T-helper 2 cell treated with Interferon-gamma antibody and Interleukin-4, amounts not matched to agents 5 μg/mL and 100 μg/mL, for 36 hours (primary cell): ENCODE measurements at regions not wholly inside any gene's neighbourhood (a gene's known extent, or its start where the extent isn't known, plus 50 kb on each side); places are given as distances from the start of the nearest gene placed in this dataset.

Source experiments
- DNase-seq: peaks from one replicate; pipeline ENCODE4 v3.0.0; 2021; ENCODE audit warnings: low spot score
- H3K27ac Mint-ChIP-seq: one replicate; pipeline ENCODE4 v1.8.0; 2021; ENCODE audit warnings: mild to moderate bottlenecking, mixed read lengths
- H3K27me3 Mint-ChIP-seq: one replicate; pipeline ENCODE4 v1.8.0; 2021; ENCODE audit warnings: low read depth, mixed read lengths
- H3K36me3 Mint-ChIP-seq: one replicate; pipeline ENCODE4 v1.8.0; 2021; ENCODE audit warnings: low read depth, mixed read lengths
- H3K4me1 Mint-ChIP-seq: one replicate; pipeline ENCODE4 v1.8.0; 2021; ENCODE audit warnings: low read depth, mixed read lengths
- H3K4me3 Mint-ChIP-seq: one replicate; pipeline ENCODE4 v1.8.0; 2022; ENCODE audit warnings: mild to moderate bottlenecking, moderate library complexity, mixed read lengths
- H3K9me3 Mint-ChIP-seq: one replicate; pipeline ENCODE4 v1.8.0; 2021; ENCODE audit warnings: mixed read lengths

DNA sequence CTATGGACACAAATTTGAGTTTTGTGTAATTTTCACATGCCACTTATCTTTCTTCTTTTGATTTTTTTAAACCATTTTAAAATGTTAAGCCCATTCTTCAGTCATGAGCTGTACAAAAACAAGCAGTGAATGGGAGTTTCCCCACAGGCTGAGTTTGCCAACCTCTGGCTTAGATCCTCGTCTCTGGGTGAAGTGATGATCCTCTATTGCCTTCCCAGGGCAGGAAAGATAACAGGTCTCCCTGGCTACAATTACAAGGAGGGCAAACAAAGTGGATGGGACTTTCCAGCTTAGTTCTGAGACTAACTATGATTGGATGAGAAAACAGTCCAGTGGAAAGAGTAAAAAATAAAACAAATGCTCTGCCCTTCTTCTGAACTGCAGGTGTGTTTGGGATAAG lies 203.7 kb downstream of the SPTSSA start:
- no peaks in the 10 kb centered on the region for H3K4me1 Mint-ChIP-seq
- no peak overlapping the region for H3K4me3 Mint-ChIP-seq
- no peak overlapping the region for H3K27ac Mint-ChIP-seq
- no peaks in the 10 kb centered on the region for H3K9me3 Mint-ChIP-seq
- H3K36me3 Mint-ChIP-seq: no peaks in the 10 kb centered on the region
- H3K27me3 Mint-ChIP-seq: peaks cover 10% of the 10 kb centered on the region
- DNase-seq: no peak

DNA sequence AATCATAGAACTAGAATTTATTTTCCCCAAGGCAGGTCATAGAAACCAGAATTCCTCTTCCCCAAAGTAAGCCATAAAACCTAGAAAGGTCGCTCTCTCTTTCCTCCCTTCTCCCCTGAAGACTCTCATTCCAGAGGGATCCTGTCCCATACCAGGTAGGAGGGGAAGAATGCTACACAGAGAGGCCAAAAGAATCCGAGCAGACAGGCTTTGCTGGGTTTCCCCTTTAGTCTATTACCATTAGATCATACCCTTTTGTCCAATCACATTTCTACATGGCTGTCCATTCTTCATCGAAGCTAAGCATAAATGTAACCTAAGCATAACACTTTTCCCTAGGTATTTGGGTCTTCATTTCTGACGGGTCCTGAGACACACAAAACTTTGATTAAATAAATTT lies 204.5 kb downstream of the SPTSSA start:
- H3K4me3 Mint-ChIP-seq: no peak overlapping the region
- no peaks in the 10 kb centered on the region for H3K9me3 Mint-ChIP-seq
- H3K27me3 Mint-ChIP-seq: peaks cover 10% of the 10 kb centered on the region
- no peak for DNase-seq
- no peaks in the 10 kb centered on the region for H3K4me1 Mint-ChIP-seq
- H3K36me3 Mint-ChIP-seq: no peaks in the 10 kb centered on the region
- H3K27ac Mint-ChIP-seq: no peak overlapping the region

DNA sequence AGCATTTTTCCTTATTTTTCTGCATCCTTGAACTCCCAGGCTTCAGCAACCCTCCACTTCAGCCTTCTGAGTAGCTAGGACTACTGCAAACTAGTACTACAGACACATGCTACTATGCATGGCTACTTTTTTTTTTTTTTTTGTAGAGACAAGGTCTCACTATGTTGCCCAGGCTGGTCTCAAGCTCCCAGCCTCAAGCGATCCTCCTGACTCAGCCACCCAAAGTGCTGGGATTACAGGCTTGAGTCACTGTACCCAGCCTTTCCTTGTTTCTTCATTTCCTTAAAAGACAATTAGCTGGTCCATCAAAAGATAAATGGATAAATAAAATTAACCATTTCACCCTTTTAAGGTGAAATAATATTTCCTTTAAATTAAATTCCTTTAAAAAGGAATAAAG lies 205.8 kb downstream of the SPTSSA start:
- DNase-seq: no peak
- Mint-ChIP-seq H3K9me3 (no peaks in the 10 kb centered on the region), H3K27me3 (peaks cover 6% of the 10 kb centered on the region), H3K4me1 (no peaks in the 10 kb centered on the region), H3K4me3 (no peak overlapping the region), H3K27ac (no peak overlapping the region), H3K36me3 (no peaks in the 10 kb centered on the region)

DNA sequence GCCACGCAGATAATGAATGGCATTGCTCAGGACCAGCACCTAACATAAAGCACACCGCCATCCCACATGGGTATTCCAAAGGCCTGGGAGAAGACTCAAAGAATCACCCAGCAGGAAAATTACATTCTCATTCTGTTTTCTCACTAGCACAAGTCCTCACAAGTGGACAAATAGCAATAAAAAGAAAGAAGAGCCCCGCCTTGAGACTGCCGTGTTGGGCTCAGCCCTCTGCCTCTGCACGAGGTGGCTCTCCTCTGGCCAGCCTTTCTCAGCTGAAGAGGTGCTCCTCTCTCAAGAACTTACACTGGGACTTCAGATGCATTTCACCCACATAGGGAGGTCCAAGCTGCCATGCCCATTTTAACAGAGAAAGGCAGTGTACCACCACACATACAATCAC lies 207.5 kb downstream of the SPTSSA start:
- Mint-ChIP-seq H3K27me3 (peaks cover 2% of the 10 kb centered on the region), H3K36me3 (no peaks in the 10 kb centered on the region), H3K4me3 (no peak overlapping the region), H3K4me1 (no peaks in the 10 kb centered on the region), H3K27ac (no peak overlapping the region), H3K9me3 (no peaks in the 10 kb centered on the region)
- no peak for DNase-seq

DNA sequence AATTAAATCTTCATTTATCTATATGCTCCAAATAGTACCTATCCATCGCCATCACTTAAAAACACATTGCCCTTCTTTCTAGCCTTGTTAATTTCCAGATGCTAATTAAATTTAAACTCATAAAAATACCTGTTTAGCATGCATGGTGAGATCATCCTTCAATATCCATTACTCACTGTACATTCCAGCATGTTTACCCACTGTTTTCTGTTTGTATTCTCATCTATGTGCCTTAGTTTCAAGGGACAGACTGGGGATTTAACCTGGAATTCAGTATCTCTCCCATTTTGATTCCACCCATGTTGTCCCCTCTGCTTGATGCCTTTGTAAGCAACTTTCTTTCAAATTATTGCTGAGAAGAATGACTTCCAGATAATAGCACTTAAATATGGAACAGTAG lies 208.0 kb downstream of the SPTSSA start:
- H3K27ac Mint-ChIP-seq: no peak overlapping the region
- peaks cover 2% of the 10 kb centered on the region for H3K27me3 Mint-ChIP-seq
- H3K4me3 Mint-ChIP-seq: no peak overlapping the region
- no peaks in the 10 kb centered on the region for H3K4me1 Mint-ChIP-seq
- H3K36me3 Mint-ChIP-seq: no peaks in the 10 kb centered on the region
- H3K9me3 Mint-ChIP-seq: no peaks in the 10 kb centered on the region
- no peak for DNase-seq

DNA sequence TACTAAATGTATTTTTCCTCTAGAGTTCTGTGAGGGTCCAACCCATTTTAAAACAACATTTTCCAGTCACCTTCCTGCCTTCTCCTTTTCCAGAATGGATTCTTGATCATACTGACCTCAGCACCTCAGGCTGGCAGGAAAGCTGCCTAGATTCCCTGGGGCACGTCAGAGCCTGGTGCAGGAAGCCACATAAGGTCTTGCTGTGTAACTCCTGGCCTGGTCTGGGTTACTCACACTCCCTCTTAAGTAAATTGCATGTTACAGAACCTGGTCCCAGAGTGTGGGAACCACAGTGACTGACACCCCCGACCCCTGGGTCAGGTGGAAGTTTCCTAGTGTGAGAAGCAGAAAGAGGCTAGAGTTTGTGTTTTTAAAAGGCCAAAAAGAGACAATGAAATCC lies 209.8 kb downstream of the SPTSSA start:
- Mint-ChIP-seq H3K9me3 (no peaks in the 10 kb centered on the region), H3K27me3 (peaks cover 4% of the 10 kb centered on the region), H3K4me3 (no peak overlapping the region), H3K36me3 (no peaks in the 10 kb centered on the region), H3K4me1 (no peaks in the 10 kb centered on the region), H3K27ac (no peak overlapping the region)
- DNase-seq: no peak

DNA sequence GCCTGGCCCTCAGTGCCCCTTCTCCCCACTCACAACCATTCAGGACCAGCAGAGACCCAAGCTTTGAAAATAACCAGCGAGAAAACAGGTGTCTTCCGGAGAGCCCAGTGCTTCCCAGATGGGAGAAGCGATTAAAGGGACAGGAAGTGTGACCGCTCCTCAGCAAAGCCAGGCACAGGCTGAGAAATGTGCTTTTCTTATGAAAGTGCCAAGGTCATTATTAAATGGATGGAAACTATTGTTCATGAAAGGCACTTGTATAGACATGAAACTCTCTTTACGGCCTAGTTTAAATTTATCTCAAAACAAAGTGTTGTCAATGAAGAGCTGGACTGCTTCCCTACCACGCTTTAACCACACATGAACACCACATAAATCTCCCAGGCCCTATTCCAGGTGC lies 210.4 kb downstream of the SPTSSA start:
- Mint-ChIP-seq H3K9me3 (no peaks in the 10 kb centered on the region), H3K27ac (no peak overlapping the region), H3K4me1 (no peaks in the 10 kb centered on the region), H3K36me3 (no peaks in the 10 kb centered on the region), H3K4me3 (no peak overlapping the region), H3K27me3 (peaks cover 4% of the 10 kb centered on the region)
- DNase-seq: no peak

DNA sequence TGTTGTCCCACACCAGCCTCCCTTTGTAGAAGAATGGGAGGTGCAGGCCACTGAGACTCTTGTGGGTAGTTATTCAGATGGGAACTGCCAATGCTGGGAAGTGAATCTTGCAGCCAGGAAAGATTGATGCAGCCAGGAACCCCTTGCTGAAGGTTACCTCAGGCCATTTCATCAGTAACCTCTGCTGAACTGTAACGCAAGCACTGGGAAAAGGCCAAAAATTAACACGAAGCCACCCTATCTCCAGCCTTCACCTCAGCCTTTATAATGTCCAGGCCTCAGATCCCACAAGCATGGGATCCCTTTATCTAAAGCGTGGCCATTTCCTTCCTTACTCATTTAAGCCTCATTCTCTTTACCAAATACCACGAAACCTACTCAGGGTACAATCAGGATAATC lies 211.1 kb downstream of the SPTSSA start:
- no peaks in the 10 kb centered on the region for H3K36me3 Mint-ChIP-seq
- H3K4me3 Mint-ChIP-seq: no peak overlapping the region
- H3K9me3 Mint-ChIP-seq: no peaks in the 10 kb centered on the region
- no peaks in the 10 kb centered on the region for H3K4me1 Mint-ChIP-seq
- H3K27me3 Mint-ChIP-seq: peaks cover 4% of the 10 kb centered on the region
- H3K27ac Mint-ChIP-seq: no peak overlapping the region
- no peak for DNase-seq

DNA sequence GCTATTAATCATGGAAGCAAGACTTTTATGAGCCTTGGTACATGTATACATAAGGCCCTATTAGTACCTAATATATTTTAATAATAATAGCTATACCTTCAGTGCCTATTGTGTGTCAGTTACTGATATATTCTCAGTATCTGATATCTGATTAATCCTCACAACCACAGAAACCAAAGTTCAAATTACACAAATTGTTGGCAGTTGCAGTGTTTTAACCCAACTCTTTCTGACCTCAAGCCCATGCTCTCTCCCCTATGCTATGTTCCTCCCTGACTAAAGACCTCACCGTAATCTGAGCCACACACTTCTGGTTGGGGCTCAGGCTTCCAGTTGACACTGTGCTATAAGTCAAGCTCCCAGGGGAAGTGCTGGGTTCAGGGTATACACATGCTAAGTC lies 214.4 kb downstream of the SPTSSA start:
- H3K9me3 Mint-ChIP-seq: no peaks in the 10 kb centered on the region
- no peaks in the 10 kb centered on the region for H3K4me1 Mint-ChIP-seq

DNA sequence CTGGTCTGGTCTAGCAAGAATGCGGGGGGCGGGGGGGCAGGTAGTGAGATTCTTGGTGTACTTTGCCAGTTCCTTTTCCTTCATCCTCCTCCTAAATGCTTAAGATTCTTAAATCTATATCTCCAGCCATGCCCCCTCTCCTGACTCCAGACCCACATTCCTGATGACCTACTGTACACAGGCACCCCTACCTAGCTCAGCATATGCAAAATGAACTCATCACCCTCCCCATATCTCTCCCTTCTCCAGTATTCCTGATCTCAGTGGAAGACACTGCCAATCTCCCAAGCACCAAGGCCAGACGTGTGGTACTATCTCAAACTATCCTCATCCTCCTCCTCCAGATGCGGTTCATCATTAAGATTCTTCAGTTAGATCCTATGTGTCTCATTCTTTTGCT lies 215.8 kb downstream of the SPTSSA start:
- Mint-ChIP-seq H3K4me3 (no peak overlapping the region), H3K27ac (no peak overlapping the region), H3K27me3 (peaks cover 10% of the 10 kb centered on the region), H3K36me3 (no peaks in the 10 kb centered on the region), H3K4me1 (no peaks in the 10 kb centered on the region), H3K9me3 (no peaks in the 10 kb centered on the region)
- no peak for DNase-seq

More for the DNA sequence above, 214.4 kb downstream of the SPTSSA start:
- no peaks in the 10 kb centered on the region for H3K36me3 Mint-ChIP-seq
- no peak overlapping the region for H3K4me3 Mint-ChIP-seq
- DNase-seq: no peak
- H3K27ac Mint-ChIP-seq: no peak overlapping the region
- peaks cover 4% of the 10 kb centered on the region for H3K27me3 Mint-ChIP-seq

DNA sequence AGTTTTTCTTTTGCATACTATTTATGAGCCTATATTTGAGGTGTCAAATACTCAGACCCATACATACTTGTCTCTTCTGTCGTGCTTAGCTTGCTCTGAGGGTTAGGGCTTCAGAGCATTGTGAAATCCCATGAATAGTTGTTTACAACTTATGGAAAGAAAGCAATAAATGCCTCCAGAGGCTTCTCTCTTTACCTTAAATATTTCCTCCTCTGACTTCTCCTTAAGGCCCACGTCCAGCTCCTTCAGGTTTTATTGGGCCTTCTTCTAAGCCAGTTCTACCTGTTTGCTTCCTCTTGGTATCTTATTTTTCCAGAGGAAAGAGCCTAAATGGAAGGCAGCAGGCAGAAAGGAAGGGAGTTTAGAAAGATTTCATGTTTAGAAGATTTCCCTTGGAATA lies 218.6 kb downstream of the SPTSSA start:
- Mint-ChIP-seq H3K9me3 (no peaks in the 10 kb centered on the region), H3K4me1 (no peaks in the 10 kb centered on the region), H3K36me3 (no peaks in the 10 kb centered on the region), H3K27ac (no peak overlapping the region), H3K27me3 (peaks cover 23% of the 10 kb centered on the region), H3K4me3 (no peak overlapping the region)
- no peak for DNase-seq

DNA sequence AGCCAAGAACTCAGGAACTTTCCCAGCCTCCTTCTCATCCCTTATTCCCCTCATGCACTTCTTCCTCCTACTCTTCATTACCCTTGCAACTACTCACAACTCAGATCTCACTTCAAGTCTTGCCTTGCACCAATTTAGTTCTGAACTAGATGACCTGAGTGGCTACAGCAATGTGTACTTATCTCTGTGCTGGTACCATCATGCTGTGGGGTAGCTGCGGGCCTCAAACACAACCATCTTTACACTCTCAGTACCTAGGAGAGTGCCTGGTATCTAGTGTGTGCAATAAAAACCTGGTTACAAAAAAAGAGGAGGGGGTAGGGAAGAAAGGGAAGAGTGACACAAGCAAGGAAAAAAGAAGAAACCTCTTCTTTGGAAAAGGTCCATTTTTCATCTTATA lies 219.0 kb downstream of the SPTSSA start:
- no peak for DNase-seq
- Mint-ChIP-seq H3K9me3 (no peaks in the 10 kb centered on the region), H3K27ac (no peak overlapping the region), H3K27me3 (peaks cover 20% of the 10 kb centered on the region), H3K4me1 (no peaks in the 10 kb centered on the region), H3K4me3 (no peak overlapping the region), H3K36me3 (no peaks in the 10 kb centered on the region)

DNA sequence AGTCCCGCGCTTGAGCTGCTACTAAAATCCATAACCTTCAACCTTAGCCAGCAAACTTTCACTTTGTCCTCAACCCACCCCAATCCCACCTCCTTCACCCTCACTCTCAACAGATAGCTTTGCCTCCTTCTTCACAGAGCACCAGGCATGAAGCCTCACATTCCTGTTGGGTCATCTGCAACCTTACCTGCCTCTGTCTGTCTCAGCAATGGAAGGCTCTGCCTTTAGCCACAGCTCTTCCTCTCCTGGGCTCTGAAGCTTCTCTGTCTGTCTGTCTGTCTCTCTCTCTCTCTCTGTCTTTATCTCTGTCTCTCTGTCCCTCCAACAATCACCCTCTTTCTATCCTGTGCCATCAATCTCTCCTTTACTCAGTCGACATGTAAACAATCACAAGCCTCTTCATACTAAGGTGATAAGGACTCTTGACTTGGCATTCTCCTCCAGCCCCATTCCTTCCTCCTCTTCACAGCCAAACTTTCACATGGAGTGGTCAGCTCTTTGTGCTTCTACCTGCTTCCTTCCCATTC lies 220.8 kb downstream of the SPTSSA start:
- Mint-ChIP-seq H3K36me3 (no peaks in the 10 kb centered on the region), H3K4me1 (no peaks in the 10 kb centered on the region), H3K27me3 (peaks cover 31% of the 10 kb centered on the region), H3K9me3 (no peaks in the 10 kb centered on the region), H3K4me3 (no peak overlapping the region), H3K27ac (no peak overlapping the region)
- DNase-seq: no peak

DNA sequence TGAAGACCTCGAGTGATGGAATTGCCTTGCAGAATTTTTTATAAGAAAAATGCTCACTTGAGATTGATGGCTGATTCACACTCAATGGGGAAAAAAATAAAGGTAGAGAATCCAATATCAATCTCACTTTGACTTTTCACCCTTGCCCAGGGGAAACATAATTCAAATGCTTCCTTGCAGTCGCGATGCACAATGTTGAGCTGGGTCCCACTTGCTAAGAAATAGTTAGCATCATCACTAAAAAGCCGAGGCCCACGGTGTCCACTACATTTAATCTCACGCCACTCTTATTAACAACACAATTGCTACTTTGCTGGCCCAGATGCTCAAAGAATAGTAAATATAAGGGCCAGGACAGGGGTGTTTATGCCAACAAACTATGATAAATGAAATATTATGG lies 223.4 kb downstream of the SPTSSA start:
- H3K27me3 Mint-ChIP-seq: peaks cover 36% of the 10 kb centered on the region
- DNase-seq: no peak
- H3K9me3 Mint-ChIP-seq: no peaks in the 10 kb centered on the region
- no peaks in the 10 kb centered on the region for H3K4me1 Mint-ChIP-seq
- no peak overlapping the region for H3K27ac Mint-ChIP-seq
- H3K4me3 Mint-ChIP-seq: no peak overlapping the region
- no peaks in the 10 kb centered on the region for H3K36me3 Mint-ChIP-seq

DNA sequence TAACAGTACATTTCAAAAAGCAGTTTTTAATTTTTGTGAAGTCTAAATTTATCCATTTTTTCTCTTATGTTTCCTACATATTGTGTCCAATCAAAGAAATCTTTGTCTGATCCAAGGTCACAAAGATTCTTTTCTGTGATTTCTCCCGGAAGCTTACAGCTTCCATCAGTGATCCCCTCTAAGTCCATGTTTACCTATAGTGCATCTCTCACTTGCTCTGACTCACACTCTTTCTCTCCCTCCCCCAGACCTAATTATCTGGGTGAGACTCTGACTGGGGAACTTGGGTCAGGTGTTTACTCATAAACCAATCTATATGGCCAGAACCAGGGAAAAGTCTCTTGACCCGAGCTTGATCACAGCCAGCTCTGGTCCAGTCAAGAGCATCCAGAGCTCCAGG lies 224.4 kb downstream of the SPTSSA start:
- H3K36me3 Mint-ChIP-seq: no peaks in the 10 kb centered on the region
- H3K27ac Mint-ChIP-seq: no peak overlapping the region
- DNase-seq: no peak
- H3K9me3 Mint-ChIP-seq: no peaks in the 10 kb centered on the region
- H3K4me1 Mint-ChIP-seq: no peaks in the 10 kb centered on the region
- peaks cover 38% of the 10 kb centered on the region for H3K27me3 Mint-ChIP-seq
- no peak overlapping the region for H3K4me3 Mint-ChIP-seq
